Activated naive CD4-positive, alpha-beta T cell treated with anti-CD3 and anti-CD28 coated beads, Interleukin-2, amount 50 U/mL, for 16 hours (primary cell): ENCODE measurements at regions not wholly inside any gene's neighbourhood (a gene's known extent, or its start where the extent isn't known, plus 50 kb on each side); places are given as distances from the start of the nearest gene placed in this dataset.
A peak's percentile ranks its signal among the peaks of the same experiment; 100 is the strongest.

Experiments
- DNase-seq: peaks from one replicate; pipeline ENCODE4 v3.0.0-alpha.2; 2020

GRCh38 chr3:9301091-9301490, 51.6 kb upstream of the SRGAP3 start:
- DNase-seq, result no peak

- DNase-seq, result no peak
Measured at GRCh38 chr3:9301798-9302197, 52.4 kb upstream of the SRGAP3 start.

- DNase-seq, result peak; percentile 78
Measured at GRCh38 chr3:9302425-9303181, 53.2 kb upstream of the SRGAP3 start.

- DNase-seq, result no peak
Measured at GRCh38 chr3:9308298-9308990, 54.4 kb upstream of the THUMPD3 start.

- DNase-seq, result no peak
Measured at GRCh38 chr3:9310043-9310442, 52.8 kb upstream of the THUMPD3 start.

GRCh38 chr3:9311228-9311627, 51.6 kb upstream of the THUMPD3 start:
- DNase-seq, result no peak
